ENCODE measurements at regions not wholly inside any gene's neighbourhood (a gene's known extent, or its start where the extent isn't known, plus 50 kb on each side); places are given as distances from the start of the nearest gene placed in this dataset.

- Histone ChIP-seq H3K9ac (ENCODE audit: low read depth in 2 of 2, low read length in 2 of 2) (no peak overlapping the region), H3K36me3 (no peaks in the 10 kb centered on the region), H3K27ac (no peak overlapping the region), H3K4me3 (no peak overlapping the region), H3K9me3 (no peaks in the 10 kb centered on the region), H3K27me3 (no peaks in the 10 kb centered on the region), H3K4me1 (no peaks in the 10 kb centered on the region)
- DNase-seq, result no peak
- no peak for TF ChIP-seq CTCF (IDR thresholded peaks at IDR 0.05)
- intact Hi-C loops (cut with DNase I), result no loop called here
Measured at GRCh38 chr4:144578681-144579080, 67.3 kb upstream of the HHIP start.

GRCh38 chr4:144579411-144580030 lies 66.4 kb upstream of the HHIP start:
- Histone ChIP-seq H3K9me3 (no peaks in the 10 kb centered on the region), H3K4me3 (no peak overlapping the region), H3K27me3 (no peaks in the 10 kb centered on the region), H3K27ac (no peak overlapping the region), H3K4me1 (no peaks in the 10 kb centered on the region), H3K9ac (ENCODE audit: low read depth in 2 of 2, low read length in 2 of 2) (no peak overlapping the region), H3K36me3 (no peaks in the 10 kb centered on the region)
- no peak for DNase-seq
- intact Hi-C loops (cut with DNase I), result no loop called here
- no peak for TF ChIP-seq CTCF (IDR thresholded peaks at IDR 0.05)

- Histone ChIP-seq H3K27me3 (no peaks in the 10 kb centered on the region), H3K9ac (ENCODE audit: low read depth in 2 of 2, low read length in 2 of 2) (no peak overlapping the region), H3K4me3 (no peak overlapping the region), H3K36me3 (no peaks in the 10 kb centered on the region), H3K27ac (no peak overlapping the region), H3K9me3 (no peaks in the 10 kb centered on the region), H3K4me1 (no peaks in the 10 kb centered on the region)
- intact Hi-C loops (cut with DNase I), result no loop called here
- no peak for DNase-seq
- TF ChIP-seq CTCF (IDR thresholded peaks at IDR 0.05), result no peak
Measured at GRCh38 chr4:144580430-144580829, 65.5 kb upstream of the HHIP start.

- intact Hi-C loops (cut with DNase I), result no loop called here
- Histone ChIP-seq H3K4me1 (no peaks in the 10 kb centered on the region), H3K9ac (ENCODE audit: low read depth in 2 of 2, low read length in 2 of 2) (no peak overlapping the region), H3K4me3 (no peak overlapping the region), H3K9me3 (no peaks in the 10 kb centered on the region), H3K27ac (peak overlapping the region; percentile 45), H3K36me3 (no peaks in the 10 kb centered on the region), H3K27me3 (no peaks in the 10 kb centered on the region)
- no peak for DNase-seq
- no peak for TF ChIP-seq CTCF (IDR thresholded peaks at IDR 0.05)
Measured at GRCh38 chr4:144582105-144582850, 63.7 kb upstream of the HHIP start.

- no peaks in the 10 kb centered on the region for H3K4me1 ChIP-seq
- H3K4me3 ChIP-seq, result no peak overlapping the region
- TF ChIP-seq CTCF (IDR thresholded peaks at IDR 0.05), result no peak
- no peaks in the 10 kb centered on the region for H3K9me3 ChIP-seq
- peak overlapping the region; percentile 45 for H3K27ac ChIP-seq
- intact Hi-C loops (cut with DNase I), result no loop called here
- H3K27me3 ChIP-seq, result no peaks in the 10 kb centered on the region
- H3K9ac ChIP-seq (ENCODE audit: low read depth in 2 of 2, low read length in 2 of 2), result no peak overlapping the region
- no peak for DNase-seq
- no peaks in the 10 kb centered on the region for H3K36me3 ChIP-seq
Measured at GRCh38 chr4:144582975-144583374, 63.0 kb upstream of the HHIP start.

Data from colonic mucosa (tissue), 4 donors.